HG03469 (cell line): ENCODE measurements at regions not wholly inside any gene's neighbourhood (a gene's known extent, or its start where the extent isn't known, plus 50 kb on each side); places are given as distances from the start of the nearest gene placed in this dataset.
"Not testable (repeated sequence)": the region's sequence is repeated elsewhere in the genome, so short reads cannot be mapped to it uniquely, and the experiment has no call there.

Source experiments
- ATAC-seq: cut with Tn5 transposase; IDR thresholded peaks from one replicate; pipeline ENCODE4 v1.9.1; 2021; ENCODE audit warnings: mild to moderate bottlenecking, moderate library complexity, moderate number of reproducible peaks; ENCODE audit not compliant: unreplicated experiment

DNA sequence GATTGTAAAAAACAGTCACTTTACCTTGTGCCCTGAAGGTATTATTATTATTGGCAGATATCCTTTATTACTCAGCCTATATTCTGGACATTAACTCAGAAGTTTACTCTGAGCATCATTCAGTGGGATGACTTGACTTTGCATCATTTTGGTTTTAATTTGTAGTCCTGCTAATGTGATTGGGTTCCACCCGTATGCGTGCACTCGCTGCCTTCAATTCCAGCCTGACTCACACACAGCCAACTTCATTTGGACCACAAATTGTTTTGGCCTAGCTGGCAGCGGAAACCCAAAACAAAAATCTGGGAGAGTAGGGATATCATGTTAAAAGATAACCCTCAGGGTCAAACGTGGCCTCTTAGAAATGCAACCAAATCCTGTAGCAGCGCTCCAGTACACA is 704.4 kb upstream of the SLC35B3 start:
- ATAC-seq: no peak

GRCh38 chr6:9138936-9139335 is 703.6 kb upstream of the SLC35B3 start:
- ATAC-seq: no peak

DNA sequence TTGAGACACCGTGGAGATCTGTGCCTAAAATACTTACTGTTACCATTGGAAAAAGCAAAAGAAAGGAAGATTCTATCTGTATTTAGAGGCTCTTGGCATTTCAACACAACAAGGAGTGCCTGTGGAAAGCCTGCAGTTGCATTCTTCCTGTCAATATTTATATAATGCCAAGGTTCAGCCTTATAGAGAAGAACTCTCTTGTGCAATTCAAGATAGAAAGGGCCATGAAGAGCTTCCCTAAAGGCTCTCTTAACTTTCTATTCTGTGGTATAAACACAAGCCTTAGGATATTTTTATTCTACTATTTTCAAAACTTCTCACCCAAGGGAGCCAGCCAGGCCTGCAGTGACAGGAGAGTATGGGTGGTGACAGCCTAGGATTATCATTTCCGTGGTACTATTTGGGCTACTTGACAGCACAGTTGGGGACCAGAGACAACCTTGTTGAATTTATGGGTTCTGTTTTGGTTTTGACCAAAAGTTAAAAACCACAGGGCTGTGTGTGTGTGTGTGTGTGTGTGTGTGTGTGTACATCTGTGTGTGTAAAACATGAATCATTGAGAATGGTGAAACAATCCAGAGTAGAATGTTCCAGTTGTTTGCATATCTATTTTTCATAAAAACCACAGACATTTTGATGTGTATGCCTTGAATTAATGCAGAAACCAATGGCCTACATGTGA is 700.9 kb upstream of the SLC35B3 start:
- no peak for ATAC-seq

DNA sequence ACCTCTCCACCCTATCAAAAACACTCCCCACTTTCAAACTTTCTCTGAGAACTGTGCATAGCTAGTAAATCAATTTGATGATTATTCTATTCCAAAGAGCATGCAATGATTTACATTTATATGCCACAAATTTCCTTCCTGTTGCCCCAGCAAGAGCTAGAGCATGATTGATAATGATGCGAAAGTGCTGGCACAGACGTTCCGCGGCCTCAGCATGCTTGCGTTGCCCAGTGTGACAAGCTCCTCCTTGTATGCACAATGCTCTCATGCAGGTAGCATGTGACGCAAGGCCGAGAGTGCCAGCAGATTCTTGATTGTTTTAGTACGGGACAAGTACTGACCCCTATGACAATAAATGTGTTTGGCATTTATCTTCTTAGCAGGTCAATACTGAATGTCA is 696.3 kb upstream of the SLC35B3 start:
- ATAC-seq: no peak

DNA sequence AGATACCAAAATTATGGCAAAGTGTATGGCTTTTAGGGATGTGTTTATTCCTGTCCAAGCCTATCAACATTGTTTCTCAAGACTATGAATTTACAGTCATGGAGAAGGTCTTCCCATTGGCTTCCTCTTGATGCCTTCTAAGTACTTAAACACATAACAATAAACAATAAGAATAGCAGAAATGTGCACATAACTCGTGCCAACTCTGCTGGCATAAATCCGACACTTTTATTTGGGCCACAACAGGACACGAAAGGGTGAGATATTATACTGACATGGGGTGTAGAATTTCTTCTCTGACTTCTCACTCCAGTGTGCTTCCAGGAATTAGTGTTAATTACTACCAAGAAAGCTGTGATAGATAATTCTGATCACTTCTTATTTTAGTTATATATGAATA is 695.9 kb upstream of the SLC35B3 start:
- ATAC-seq: no peak

- no peak for ATAC-seq
These were observed 693.6 kb upstream of the SLC35B3 start for GRCh38 chr6:9128970-9129369.

DNA sequence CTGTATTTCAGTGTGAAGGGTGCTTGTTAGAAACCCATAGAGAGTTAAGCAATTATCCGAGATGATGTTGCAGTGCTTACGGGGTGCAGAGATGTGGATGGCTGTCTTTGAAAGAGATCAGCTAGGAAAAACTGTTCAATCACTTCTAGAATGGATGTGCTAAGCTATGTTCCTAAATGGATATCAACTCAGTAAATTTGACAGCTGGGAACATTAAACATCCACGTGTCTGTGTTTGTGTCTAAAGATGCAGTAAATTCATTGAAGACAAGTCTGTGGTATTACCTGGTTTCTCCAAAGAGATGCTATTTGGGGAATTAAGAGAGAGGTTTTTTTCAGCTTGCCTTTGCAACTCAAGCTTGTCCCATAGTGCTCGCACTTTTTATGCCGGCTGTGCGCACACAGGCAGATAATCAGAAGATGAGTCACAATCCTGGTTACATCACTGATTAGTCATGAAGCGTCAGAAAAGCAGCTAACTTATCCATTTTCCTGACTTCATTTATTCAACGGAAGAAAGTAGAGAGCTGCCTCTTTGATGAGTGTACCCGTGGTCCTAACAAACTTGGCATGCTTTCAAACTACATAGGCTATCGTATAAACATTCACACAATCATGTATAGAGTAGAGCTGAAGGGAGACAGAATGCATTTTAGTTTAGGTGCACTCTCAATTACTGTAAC is 691.7 kb upstream of the SLC35B3 start:
- no peak for ATAC-seq

DNA sequence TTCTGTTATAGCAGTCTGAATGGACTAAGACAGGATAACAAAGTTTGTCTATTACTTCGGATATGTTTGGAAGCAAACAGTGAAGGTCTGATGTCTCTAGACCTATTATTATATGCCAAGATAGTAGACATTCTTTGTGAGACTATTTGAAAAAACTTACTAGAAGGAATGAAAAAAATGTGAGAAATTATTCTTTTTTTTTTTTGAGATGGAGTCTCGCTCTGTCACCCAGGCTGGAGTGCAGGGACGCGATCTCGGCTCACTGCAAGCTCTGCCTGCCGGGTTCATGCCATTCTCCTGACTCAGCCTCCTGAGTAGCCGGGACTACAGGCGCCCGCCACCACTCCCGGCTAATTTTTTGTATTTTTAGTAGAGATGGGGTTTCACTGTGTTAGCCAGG is 690.7 kb upstream of the SLC35B3 start:
- ATAC-seq: not testable (repeated sequence)

GRCh38 chr6:9121549-9121948 is 686.2 kb upstream of the SLC35B3 start:
- no peak for ATAC-seq

- no peak for ATAC-seq
These were observed 680.7 kb upstream of the SLC35B3 start for GRCh38 chr6:9116026-9116425.

DNA sequence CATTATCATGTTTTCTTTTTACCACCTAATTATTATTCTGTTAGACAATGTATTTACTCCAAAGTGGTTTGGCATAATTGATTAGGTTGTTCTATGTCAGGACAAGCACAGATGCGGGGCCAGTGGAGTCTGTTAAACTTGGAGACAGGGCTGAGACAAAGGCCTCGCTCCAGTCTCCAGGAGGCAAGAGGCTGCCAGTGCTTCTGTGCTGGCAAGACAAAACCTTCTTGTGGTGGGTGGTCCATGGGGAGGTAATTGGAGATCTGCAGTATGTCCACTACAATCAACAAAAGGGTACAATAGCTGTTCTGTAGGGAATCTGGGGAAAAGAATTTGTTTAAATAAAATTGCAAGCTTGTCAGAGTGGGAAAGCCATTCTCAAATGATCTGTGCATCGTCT is 677.2 kb upstream of the SLC35B3 start:
- ATAC-seq: no peak

GRCh38 chr6:9103876-9104521 is 668.7 kb upstream of the SLC35B3 start:
- ATAC-seq: no peak

GRCh38 chr6:9101920-9102319 is 666.6 kb upstream of the SLC35B3 start:
- ATAC-seq: no peak

DNA sequence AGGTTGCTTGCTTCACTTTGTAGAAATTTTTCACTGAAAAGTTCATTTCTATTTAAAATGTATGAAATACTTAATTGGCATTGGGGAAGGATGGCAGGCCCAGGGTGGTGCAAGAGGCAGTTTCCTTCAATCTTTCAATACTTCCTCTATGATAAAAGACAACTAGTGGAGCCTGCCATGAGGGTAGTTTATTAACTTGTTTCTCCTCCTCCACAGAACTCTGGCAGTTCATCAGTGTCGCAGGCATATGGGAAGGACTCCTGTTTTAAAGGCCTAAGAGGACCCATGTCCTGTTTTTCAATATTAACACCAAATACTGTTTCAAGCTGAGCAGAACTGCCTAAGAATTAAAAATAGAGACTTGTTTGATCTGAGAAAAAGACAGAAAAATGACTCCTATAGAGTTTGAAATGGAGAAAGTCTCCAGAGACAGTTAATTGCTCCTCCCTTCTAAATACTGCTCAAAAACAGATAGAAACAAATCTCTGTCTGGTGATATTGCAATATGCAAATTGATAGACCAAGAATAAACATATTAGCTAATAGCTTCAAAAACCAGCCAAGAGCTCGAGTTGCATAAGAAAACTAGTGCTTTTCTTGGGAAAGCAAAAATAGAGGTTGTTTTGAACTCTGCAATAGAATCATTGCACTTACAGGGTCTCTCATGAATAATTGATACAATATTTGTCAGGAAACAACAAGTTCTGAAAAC is 665.7 kb upstream of the SLC35B3 start:
- no peak for ATAC-seq

GRCh38 chr6:9095729-9096128 is 660.4 kb upstream of the SLC35B3 start:
- no peak for ATAC-seq

GRCh38 chr6:9095137-9095536 is 659.8 kb upstream of the SLC35B3 start:
- no peak for ATAC-seq

DNA sequence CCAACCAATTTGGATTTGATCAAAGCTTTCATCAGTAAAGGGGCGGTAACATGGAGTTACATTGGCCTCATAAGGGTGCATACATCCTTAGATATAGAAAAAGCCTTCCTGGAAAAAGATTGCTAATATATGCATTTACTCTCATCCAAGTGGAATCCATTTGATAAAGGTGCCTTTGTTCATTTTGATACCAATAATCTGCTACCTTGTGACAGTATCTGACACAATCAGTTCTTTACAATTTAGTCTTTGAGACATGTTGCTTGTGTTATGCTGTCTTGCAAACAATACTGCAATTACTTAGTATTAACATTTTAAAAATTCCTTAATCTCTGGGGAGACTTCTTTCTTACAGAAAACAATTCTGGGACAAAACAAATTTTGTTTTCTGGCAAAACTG is 654.4 kb upstream of the SLC35B3 start:
- no peak for ATAC-seq

GRCh38 chr6:9087470-9087869 is 652.1 kb upstream of the SLC35B3 start:
- no peak for ATAC-seq

DNA sequence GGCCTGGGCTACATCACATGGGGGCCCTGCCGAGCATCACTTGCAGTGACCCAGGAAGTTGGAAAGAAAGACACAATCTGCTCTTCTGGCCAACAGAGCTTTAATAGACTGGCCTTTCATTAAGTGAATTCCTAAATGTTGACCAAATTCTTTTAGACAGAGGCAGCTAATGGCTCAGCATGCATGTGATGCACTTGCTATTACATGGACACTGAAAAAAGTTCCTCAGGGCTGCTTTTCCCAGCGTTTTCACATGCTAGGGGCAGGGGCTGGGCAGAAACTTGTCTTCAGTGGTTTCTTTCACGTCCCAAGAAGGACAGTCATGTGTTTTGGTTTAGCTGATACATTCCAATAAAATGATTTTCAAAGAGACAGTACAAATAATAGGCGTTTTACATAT is 651.0 kb upstream of the SLC35B3 start:
- no peak for ATAC-seq

GRCh38 chr6:9085709-9086070 is 650.3 kb upstream of the SLC35B3 start:
- no peak for ATAC-seq

GRCh38 chr6:9085054-9085708 is 649.8 kb upstream of the SLC35B3 start:
- no peak for ATAC-seq
